Kidney (tissue), 13 donors: ENCODE measurements at regions not wholly inside any gene's neighbourhood (a gene's known extent, or its start where the extent isn't known, plus 50 kb on each side); places are given as distances from the start of the nearest gene placed in this dataset.
A peak's percentile ranks its signal among the peaks of the same experiment; 100 is the strongest.

Experiments used
- DNase-seq, 5 donors: peaks; one replicate each; pipeline ENCODE4 v3.0.0-alpha.2; 2013 to 2020
- FAIRE-seq: peaks from 2 replicates; lab custom pipeline; 2012; peaks lifted over from hg19 to GRCh38; lab: Jason Lieb, UNC
- H3K27ac ChIP-seq, 2 donors: one replicate each; pipeline ENCODE4 v1.7.0; 2013; ENCODE audit warnings: low read depth in 2 of 2, low read length in 2 of 2, inconsistent platforms in 1 of 2
- H3K27me3 ChIP-seq: one replicate; pipeline ENCODE4 v1.7.1; 2013; ENCODE audit warnings: low read length, inconsistent platforms; ENCODE audit not compliant: control insufficient read depth, insufficient read depth
- H3K36me3 ChIP-seq, 3 donors: one replicate each; pipeline versions ENCODE4 v1.7.0 to v1.7.1; 2013; ENCODE audit warnings: low read length in 3 of 3, control low read depth in 1 of 3, inconsistent platforms in 1 of 3; ENCODE audit not compliant: insufficient read depth in 3 of 3, control insufficient read depth in 2 of 3
- H3K4me1 ChIP-seq, 3 donors: one replicate each; pipeline versions ENCODE4 v1.7.0 to v1.7.1; 2013; ENCODE audit warnings: low read length in 3 of 3, inconsistent platforms in 1 of 3, low read depth in 1 of 3; ENCODE audit not compliant: control insufficient read depth in 2 of 3, insufficient read depth in 2 of 3
- H3K4me3 ChIP-seq, 3 donors: one replicate each; pipeline versions ENCODE4 v1.7.0 to v1.8.1; 2013; ENCODE audit warnings: low read length in 3 of 3, control low read depth in 1 of 3, inconsistent platforms in 1 of 3
- H3K9ac ChIP-seq, 3 donors: one replicate each; pipeline versions ENCODE4 v1.7.0 to v1.7.1; 2013; ENCODE audit warnings: low read length in 3 of 3, control low read depth in 1 of 3, inconsistent platforms in 1 of 3
- H3K9me3 ChIP-seq, 3 donors: one replicate each; pipeline versions ENCODE4 v1.7.0 to v1.7.1; 2013; ENCODE audit warnings: low read length in 3 of 3, control low read depth in 1 of 3, inconsistent platforms in 1 of 3; ENCODE audit not compliant: control insufficient read depth in 2 of 3, insufficient read depth in 1 of 3
- CTCF ChIP-seq: IDR thresholded peaks from 3 replicates; pipeline ENCODE4 v1.5.1; 2012; ENCODE audit warnings: mild to moderate bottlenecking, moderate library complexity, borderline replicate concordance; ENCODE audit not compliant: insufficient read depth; ENCODE audit errors: extremely low read depth
- intact Hi-C: fragments of 100-400 bp; cut with DNase I; formaldehyde crosslinking; loops from one replicate; pipeline ENCODE4 v1.11.1; 2022
- donor health status: control.
- donor health status: control.
- donor health status: control.
- donor health status: control.
- donor health status: control.
- donor health status: DM: yes; HTN: yes; CAD: no.
- donor health status: Normal renal cell carcinoma (clear cell type).

- DNase-seq (peak in 3 of 5 donors; percentile 17 to 51 (median 38)), FAIRE-seq (no peak)
- no peak overlapping the region for H3K4me3 ChIP-seq
- intact Hi-C loops: no loop called here
- TF ChIP-seq CTCF: no peak
- no peak overlapping the region for H3K27ac ChIP-seq
- no peak overlapping the region for H3K9ac ChIP-seq
- no peaks in the 10 kb centered on the region for H3K27me3 ChIP-seq
- peaks cover 0 to 7% (median 2%) of the 10 kb centered on the region in 3 donors for H3K4me1 ChIP-seq
- no peaks in the 10 kb centered on the region for H3K9me3 ChIP-seq
- H3K36me3 ChIP-seq: no peaks in the 10 kb centered on the region
Measured at GRCh38 chr6:21918041-21918440, 324.5 kb downstream of the SOX4 start.

- Histone ChIP-seq H3K4me3 (no peak overlapping the region), H3K27ac (no peak overlapping the region), H3K27me3 (no peaks in the 10 kb centered on the region), H3K36me3 (no peaks in the 10 kb centered on the region), H3K9ac (no peak overlapping the region), H3K9me3 (no peaks in the 10 kb centered on the region), H3K4me1 (peaks cover 0 to 7% (median 2%) of the 10 kb centered on the region in 3 donors)
- intact Hi-C loops: no loop called here
- FAIRE-seq: no peak
- no peak for TF ChIP-seq CTCF
- no peak for DNase-seq
Measured at GRCh38 chr6:21918666-21919065, 325.1 kb downstream of the SOX4 start.

GRCh38 chr6:21922086-21922485, 328.5 kb downstream of the SOX4 start:
- peak in 1 of 5 donors; percentile 57 for DNase-seq
- H3K36me3 ChIP-seq: no peaks in the 10 kb centered on the region
- no peak overlapping the region for H3K27ac ChIP-seq
- H3K4me1 ChIP-seq: peaks cover 0 to 2% (median 0%) of the 10 kb centered on the region in 3 donors
- no peak overlapping the region for H3K4me3 ChIP-seq
- H3K27me3 ChIP-seq: no peaks in the 10 kb centered on the region
- intact Hi-C loops: no loop called here
- H3K9me3 ChIP-seq: no peaks in the 10 kb centered on the region
- no peak for TF ChIP-seq CTCF
- no peak for FAIRE-seq
- no peak overlapping the region for H3K9ac ChIP-seq

GRCh38 chr6:21924002-21924401, 330.5 kb downstream of the SOX4 start:
- no peak overlapping the region for H3K27ac ChIP-seq
- H3K36me3 ChIP-seq: no peaks in the 10 kb centered on the region
- no peak overlapping the region for H3K9ac ChIP-seq
- no peaks in the 10 kb centered on the region for H3K9me3 ChIP-seq
- H3K27me3 ChIP-seq: no peaks in the 10 kb centered on the region
- FAIRE-seq: no peak
- no peak for TF ChIP-seq CTCF
- no peak for DNase-seq
- H3K4me1 ChIP-seq: peaks cover 0 to 2% (median 0%) of the 10 kb centered on the region in 3 donors
- intact Hi-C loops: no loop called here
- no peak overlapping the region for H3K4me3 ChIP-seq
